Tibial nerve (tissue), 4 donors: ENCODE measurements at regions not wholly inside any gene's neighbourhood (a gene's known extent, or its start where the extent isn't known, plus 50 kb on each side); places are given as distances from the start of the nearest gene placed in this dataset.
"Not testable (repeated sequence)": the region's sequence is repeated elsewhere in the genome, so short reads cannot be mapped to it uniquely, and the experiment has no call there.

ENCODE experiments used
- DNase-seq, 2 donors: peaks; one replicate each; pipeline ENCODE4 v3.0.0-alpha.2; 2019; ENCODE audit warnings: low spot score in 2 of 2
- H3K27ac ChIP-seq, 4 donors: fragments of 200-600 bp; sonication (generic) in 3 of 4; one replicate each; pipeline ENCODE4 v1.5.1; 2017 to 2019; ENCODE audit warnings: mild to moderate bottlenecking in 1 of 4
- H3K27me3 ChIP-seq, 2 donors: fragments of 200-600 bp; sonication (generic) in 1 of 2; one replicate each; pipeline versions ENCODE4 v1.5.1 to v1.6.0; 2017 to 2019
- H3K36me3 ChIP-seq, 3 donors: fragments of 200-600 bp; sonication (generic); one replicate each; pipeline ENCODE4 v1.5.1; 2018 to 2019
- H3K4me1 ChIP-seq, 4 donors: fragments of 200-600 bp; sonication (generic) in 3 of 4; one replicate each; pipeline ENCODE4 v1.5.1; 2017 to 2019
- H3K4me3 ChIP-seq, 4 donors: fragments of 200-600 bp; sonication (generic) in 3 of 4; one replicate each; pipeline ENCODE4 v1.5.1; 2017 to 2019; ENCODE audit warnings: mild to moderate bottlenecking in 1 of 4, moderate library complexity in 1 of 4
- H3K9me3 ChIP-seq, 4 donors: fragments of 200-600 bp; sonication (generic) in 3 of 4; one replicate each; pipeline ENCODE4 v1.5.1; 2017 to 2019
- EP300 ChIP-seq, 2 donors: sonication (generic); formaldehyde crosslinking; IDR thresholded peaks; one replicate each; pipeline ENCODE4 v1.6.1; 2017; ENCODE audit warnings: antibody characterized with exemption in 2 of 2, mild to moderate bottlenecking in 1 of 2
- POLR2A ChIP-seq, 2 donors: fragments of 450-650 bp; IDR thresholded peaks; one replicate each; pipeline ENCODE4 v1.6.1; 2017; ENCODE audit warnings: antibody characterized with exemption in 2 of 2, mild to moderate bottlenecking in 2 of 2, moderate library complexity in 2 of 2
- WGBS, 2 donors: methylation state at CpG; one replicate each; pipeline ENCODE4 v1.1.5; 2018; 5-methylcytosine and 5-hydroxymethylcytosine counted together
- TF ChIP-seq, protein P1 (sequence below), 5 experiments: fragments of 200-600 bp in 3 of 5; fragments of 450-650 bp in 2 of 5; sonication (generic) in 3 of 5; IDR thresholded peaks; one replicate each; pipeline ENCODE4 v1.5.1; 2016 to 2019; ENCODE audit warnings: antibody characterized with exemption in 5 of 5, mild to moderate bottlenecking in 3 of 5, moderate library complexity in 2 of 5

DNA sequence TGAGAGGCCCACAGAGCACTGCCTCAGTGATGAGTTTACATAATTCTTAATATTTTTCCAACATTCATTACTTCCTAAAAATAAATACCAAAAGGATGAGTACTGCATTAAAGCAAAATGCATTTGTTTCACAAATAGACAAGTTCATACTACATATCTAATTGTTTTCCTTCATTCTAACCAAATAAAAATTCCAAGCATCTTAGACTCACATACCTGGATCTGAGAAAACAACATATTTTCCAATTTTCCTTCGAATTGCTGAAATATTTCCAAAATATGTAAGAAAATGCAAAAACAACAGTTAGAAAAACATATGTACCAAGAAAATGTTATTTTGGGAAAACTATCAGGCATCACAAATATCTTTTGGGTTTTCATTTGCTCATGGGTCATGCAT, 127.9 kb upstream of the CEP126 start:
- Histone ChIP-seq H3K27ac (no peak overlapping the region), H3K4me1 (no peaks in the 10 kb centered on the region), H3K36me3 (no peaks in the 10 kb centered on the region), H3K4me3 (no peak overlapping the region), H3K9me3 (peaks cover 0 to 12% (median 0%) of the 10 kb centered on the region in 4 donors), H3K27me3 (no peaks in the 10 kb centered on the region)
- no peak for DNase-seq
- WGBS, 2 donors = 38 to 44% methylated on average over 1 of the region's 1 CpG
- TF ChIP-seq, protein P1, sequence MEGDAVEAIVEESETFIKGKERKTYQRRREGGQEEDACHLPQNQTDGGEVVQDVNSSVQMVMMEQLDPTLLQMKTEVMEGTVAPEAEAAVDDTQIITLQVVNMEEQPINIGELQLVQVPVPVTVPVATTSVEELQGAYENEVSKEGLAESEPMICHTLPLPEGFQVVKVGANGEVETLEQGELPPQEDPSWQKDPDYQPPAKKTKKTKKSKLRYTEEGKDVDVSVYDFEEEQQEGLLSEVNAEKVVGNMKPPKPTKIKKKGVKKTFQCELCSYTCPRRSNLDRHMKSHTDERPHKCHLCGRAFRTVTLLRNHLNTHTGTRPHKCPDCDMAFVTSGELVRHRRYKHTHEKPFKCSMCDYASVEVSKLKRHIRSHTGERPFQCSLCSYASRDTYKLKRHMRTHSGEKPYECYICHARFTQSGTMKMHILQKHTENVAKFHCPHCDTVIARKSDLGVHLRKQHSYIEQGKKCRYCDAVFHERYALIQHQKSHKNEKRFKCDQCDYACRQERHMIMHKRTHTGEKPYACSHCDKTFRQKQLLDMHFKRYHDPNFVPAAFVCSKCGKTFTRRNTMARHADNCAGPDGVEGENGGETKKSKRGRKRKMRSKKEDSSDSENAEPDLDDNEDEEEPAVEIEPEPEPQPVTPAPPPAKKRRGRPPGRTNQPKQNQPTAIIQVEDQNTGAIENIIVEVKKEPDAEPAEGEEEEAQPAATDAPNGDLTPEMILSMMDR (IDR thresholded peaks at IDR 0.05) = no peak
- no peak for TF ChIP-seq POLR2A (IDR thresholded peaks at IDR 0.05)
- no peak for TF ChIP-seq EP300 (IDR thresholded peaks at IDR 0.05)

GRCh38 chr11:101786421-101786820, 128.4 kb upstream of the CEP126 start:
- Histone ChIP-seq H3K4me1 (no peaks in the 10 kb centered on the region), H3K36me3 (no peaks in the 10 kb centered on the region), H3K9me3 (peaks cover 0 to 12% (median 0%) of the 10 kb centered on the region in 4 donors), H3K27me3 (no peaks in the 10 kb centered on the region), H3K27ac (no peak overlapping the region), H3K4me3 (no peak overlapping the region)
- DNase-seq = no peak
- TF ChIP-seq, protein P1 (IDR thresholded peaks at IDR 0.05) = no peak
- TF ChIP-seq EP300 (IDR thresholded peaks at IDR 0.05) (no peak), POLR2A (IDR thresholded peaks at IDR 0.05) (no peak)

DNA sequence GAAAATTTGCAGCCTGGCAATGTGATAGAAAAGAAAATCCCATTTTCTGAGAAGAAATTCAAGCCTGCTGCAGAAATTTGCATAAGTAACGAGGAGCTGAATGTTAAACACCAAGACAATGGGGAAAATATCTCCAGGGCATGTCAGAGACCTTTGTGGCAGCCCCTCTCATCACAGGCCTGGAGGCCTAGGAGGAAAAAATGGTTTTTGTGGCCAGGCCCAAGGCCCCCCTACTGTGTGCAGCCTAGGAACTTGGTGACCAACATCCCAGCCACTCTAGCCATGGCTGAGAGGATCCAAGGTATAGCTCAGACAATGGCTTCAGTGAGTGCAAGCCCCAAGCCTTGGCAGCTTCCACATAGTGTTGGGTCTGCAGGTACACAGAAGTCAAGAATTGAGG, 135.6 kb upstream of the CEP126 start:
- not testable (repeated sequence) for DNase-seq, H3K27me3 ChIP-seq

GRCh38 chr11:101777476-101777875, 137.3 kb upstream of the CEP126 start:
- Histone ChIP-seq H3K4me3 (no peak overlapping the region), H3K9me3 (peaks cover 0 to 13% (median 0%) of the 10 kb centered on the region in 4 donors), H3K36me3 (no peaks in the 10 kb centered on the region), H3K4me1 (no peaks in the 10 kb centered on the region), H3K27ac (no peak overlapping the region), H3K27me3 (no peaks in the 10 kb centered on the region)
- 33 to 46% methylated on average over 1 of the region's 1 CpG for WGBS, 2 donors
- TF ChIP-seq POLR2A (IDR thresholded peaks at IDR 0.05) = no peak
- TF ChIP-seq, protein P1 (IDR thresholded peaks at IDR 0.05) = no peak
- no peak for TF ChIP-seq EP300 (IDR thresholded peaks at IDR 0.05)
- no peak for DNase-seq

More for the DNA sequence above, 135.6 kb upstream of the CEP126 start:
- not testable (repeated sequence) for H3K4me1 ChIP-seq, H3K36me3 ChIP-seq, H3K27ac ChIP-seq, H3K4me3 ChIP-seq
- peaks cover 0 to 20% (median 0%) of the 10 kb centered on the region in 4 donors for H3K9me3 ChIP-seq
- 69 to 86% methylated on average over 1 of the region's 1 CpG for WGBS, 2 donors

- no peaks in the 10 kb centered on the region for H3K36me3 ChIP-seq
- H3K27me3 ChIP-seq = no peaks in the 10 kb centered on the region
- peaks cover 0 to 13% (median 0%) of the 10 kb centered on the region in 4 donors for H3K9me3 ChIP-seq
- no peak for DNase-seq
- no peak overlapping the region for H3K4me3 ChIP-seq
- 78 to 79% methylated on average over 6 of the region's 6 CpGs for WGBS, 2 donors
- H3K4me1 ChIP-seq = no peaks in the 10 kb centered on the region
- TF ChIP-seq POLR2A (IDR thresholded peaks at IDR 0.05) = no peak
- TF ChIP-seq EP300 (IDR thresholded peaks at IDR 0.05) = no peak
- TF ChIP-seq, protein P1 (IDR thresholded peaks at IDR 0.05) = no peak
- H3K27ac ChIP-seq = no peak overlapping the region
These were observed 139.8 kb upstream of the CEP126 start for GRCh38 chr11:101775033-101775432.

GRCh38 chr11:101770648-101771047, 144.2 kb upstream of the CEP126 start:
- Histone ChIP-seq H3K36me3 (no peaks in the 10 kb centered on the region), H3K27me3 (no peaks in the 10 kb centered on the region), H3K9me3 (peaks cover 0 to 18% (median 0%) of the 10 kb centered on the region in 4 donors), H3K4me3 (no peak overlapping the region), H3K4me1 (no peaks in the 10 kb centered on the region), H3K27ac (no peak overlapping the region)
- WGBS, 2 donors = 82% methylated on average over 3 of the region's 3 CpGs
- no peak for TF ChIP-seq EP300 (IDR thresholded peaks at IDR 0.05)
- DNase-seq = no peak
